GM12878 (cell line): ENCODE measurements at regions not wholly inside any gene's neighbourhood (a gene's known extent, or its start where the extent isn't known, plus 50 kb on each side); places are given as distances from the start of the nearest gene placed in this dataset.

ENCODE experiments used
- ATAC-seq: fragments of 200-7000 bp; cut with Tn5 transposase; 3 replicates; pipeline ENCODE4 v1.9.1; 2020; ENCODE audit warnings: mild to moderate bottlenecking, moderate library complexity
- BruUV-seq: library from RNA; stranded (reverse); fragments of 400-500 nt; replicated peaks from 2 replicates; lab custom pipeline; 2021; lab: Mats Ljungman, UMichigan
- CTCF ChIA-PET: fragments of 300-600 bp; sonication (Branson Sonifier 250); formaldehyde crosslinking; extraction: SDS; loops from one replicate; lab custom pipeline; 2021; ENCODE audit warnings: inconsistent platforms; lab: Yijun Ruan, JAX
- POLR2A ChIA-PET: fragments of 350-600 bp; formaldehyde crosslinking; extraction: SDS; loops from one replicate; lab custom pipeline; 2021; ENCODE audit warnings: inconsistent platforms; lab: Charles Lee
- RAD21 ChIA-PET: fragments of 300-600 bp; sonication (Branson Sonifier 250); formaldehyde crosslinking; loops from one replicate; lab custom pipeline; 2023; ENCODE audit warnings: antibody characterized with exemption; ENCODE audit not compliant: unreplicated experiment; lab: Charles Lee
- SMC1A ChIA-PET: fragments of 300-600 bp; sonication (Branson Sonifier 250); formaldehyde crosslinking; loops from one replicate; lab custom pipeline; 2023; ENCODE audit not compliant: unreplicated experiment, uncharacterized antibody; lab: Charles Lee
- DNase-seq: peaks from one replicate; pipeline ENCODE4 v3.0.0-alpha.2; 2011; ENCODE audit warnings: low read depth, low spot score
- FAIRE-seq: peaks from 3 replicates; lab custom pipeline; 2011; peaks lifted over from hg19 to GRCh38; lab: Jason Lieb, UNC
- H2AFZ ChIP-seq: 2 replicates; pipeline ENCODE4 v1.6.0; 2011; ENCODE audit warnings: low read depth, low read length, control low read depth; ENCODE audit not compliant: control insufficient read depth
- H3K27ac ChIP-seq: 2 replicates; pipeline ENCODE4 v1.5.1; 2011; ENCODE audit warnings: control low read depth; ENCODE audit not compliant: control insufficient read depth, insufficient read depth
- H3K27me3 ChIP-seq, 2 experiments: replicated peaks in 1 of 2; 2 replicates each; pipeline versions ENCODE4 v1.6.0 to v1.6.1; 2011; ENCODE audit warnings: low read length in 1 of 2; ENCODE audit not compliant: control insufficient read depth in 2 of 2, insufficient read depth in 2 of 2
- H3K36me3 ChIP-seq, 2 experiments: 2 replicates each; pipeline ENCODE4 v1.5.1; 2011; ENCODE audit warnings: low read length in 1 of 2; ENCODE audit not compliant: control insufficient read depth in 2 of 2, insufficient read depth in 2 of 2
- H3K4me1 ChIP-seq: 2 replicates; pipeline ENCODE4 v1.6.1; 2011; ENCODE audit warnings: mild to moderate bottlenecking, low read length, moderate library complexity, mixed read lengths; ENCODE audit not compliant: control insufficient read depth, insufficient read depth
- H3K4me2 ChIP-seq: 2 replicates; pipeline ENCODE4 v1.6.0; 2011; ENCODE audit warnings: control low read depth; ENCODE audit not compliant: control insufficient read depth, insufficient read depth
- H3K4me3 ChIP-seq: fragments of 200-600 bp; sonication (generic); 2 replicates; pipeline ENCODE4 v1.5.1; 2016
- H3K79me2 ChIP-seq: 2 replicates; pipeline ENCODE4 v1.6.0; 2011; ENCODE audit warnings: low read length; ENCODE audit not compliant: control insufficient read depth, insufficient read depth
- H3K9ac ChIP-seq: 2 replicates; pipeline ENCODE4 v1.8.0; 2011; ENCODE audit warnings: low read length, control low read depth, mixed read lengths; ENCODE audit not compliant: control insufficient read depth, insufficient read depth
- H3K9me3 ChIP-seq: replicated peaks from 3 replicates; pipeline ENCODE4 v1.5.1; 2011; ENCODE audit warnings: mild to moderate bottlenecking, low read length; ENCODE audit not compliant: control insufficient read depth, insufficient read depth
- H4K20me1 ChIP-seq: 2 replicates; pipeline ENCODE4 v1.6.0; 2011; ENCODE audit not compliant: control insufficient read depth, insufficient read depth
- PAX8 ChIP-seq: fragments of 450-650 bp; IDR thresholded peaks from 2 replicates; pipeline ENCODE4 v1.6.1; 2017; ENCODE audit warnings: mild to moderate bottlenecking, moderate library complexity
- SUPT20H ChIP-seq: IDR thresholded peaks from 2 replicates; pipeline ENCODE4 v1.6.1; 2011; ENCODE audit warnings: low read depth, mild to moderate bottlenecking, low read length, moderate library complexity, borderline replicate concordance; ENCODE audit not compliant: control insufficient read depth
- WGBS: methylation state at CpG from one replicate; pipeline ENCODE4 v1.1.6; 2016; ENCODE audit warnings: low lambda C conversion rate; ENCODE audit not compliant: insufficient replicate concordance, insufficient coverage; ENCODE audit errors: missing lambda C conversion rate; 5-methylcytosine and 5-hydroxymethylcytosine counted together
- in situ Hi-C: fragments of 300-500 bp; cut with MboI; formaldehyde crosslinking; loops from 9 replicates; pipeline ENCODE4 v1.14.3; 2018; ENCODE audit warnings: mixed read lengths
- intact Hi-C: fragments of 100-400 bp; cut with micrococcal nuclease; formaldehyde crosslinking; loops from one replicate; pipeline ENCODE4 v1.14.2; 2022; ENCODE audit not compliant: unreplicated experiment
- TF ChIP-seq, protein P1 (sequence below): fragments of 450-650 bp; IDR thresholded peaks from 2 replicates; pipeline ENCODE4 v1.6.1; 2014; ENCODE audit warnings: mild to moderate bottlenecking

GRCh38 chr14:29458547-29458946, 469.1 kb downstream of the PRKD1 start (continued):
- no peak for TF ChIP-seq SUPT20H

- BruUV-seq, result no TSS peak
Measured at GRCh38 chr14:29459531-29459930, 468.1 kb downstream of the PRKD1 start.

GRCh38 chr14:29459969-29460560, 467.6 kb downstream of the PRKD1 start:
- Histone ChIP-seq H3K27me3 (no peaks in the 10 kb centered on the region), H3K4me2 (no peak overlapping the region), H2AFZ (no peak overlapping the region), H3K4me3 (no peak overlapping the region), H3K79me2 (no peaks in the 10 kb centered on the region), H3K27ac (no peak overlapping the region)
- SMC1A ChIA-PET, result interaction anchor here (0.7 kb wide), 1 partner anchor 22 kb away, joined by 4 read pairs; no protein-coding TSS in a partner anchor
- DNase-seq (no peak), FAIRE-seq (no peak)
- no TSS peak for BruUV-seq
- WGBS, result 12% methylated on average over 4 of the region's 4 CpGs
- TF ChIP-seq, protein P1, sequence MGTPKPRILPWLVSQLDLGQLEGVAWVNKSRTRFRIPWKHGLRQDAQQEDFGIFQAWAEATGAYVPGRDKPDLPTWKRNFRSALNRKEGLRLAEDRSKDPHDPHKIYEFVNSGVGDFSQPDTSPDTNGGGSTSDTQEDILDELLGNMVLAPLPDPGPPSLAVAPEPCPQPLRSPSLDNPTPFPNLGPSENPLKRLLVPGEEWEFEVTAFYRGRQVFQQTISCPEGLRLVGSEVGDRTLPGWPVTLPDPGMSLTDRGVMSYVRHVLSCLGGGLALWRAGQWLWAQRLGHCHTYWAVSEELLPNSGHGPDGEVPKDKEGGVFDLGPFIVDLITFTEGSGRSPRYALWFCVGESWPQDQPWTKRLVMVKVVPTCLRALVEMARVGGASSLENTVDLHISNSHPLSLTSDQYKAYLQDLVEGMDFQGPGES, result no peak
- TF ChIP-seq, all 136 proteins: peak for 0
- H3K36me3 ChIP-seq, result no peaks in the 10 kb centered on the region
- ChIA-PET POLR2A (no interaction called here), RAD21 (no interaction called here), CTCF (interaction anchor here (1.1 kb wide), 1 partner anchor 10 kb away, joined by 3 read pairs; no protein-coding TSS in a partner anchor)
- no peaks in the 10 kb centered on the region for H3K4me1 ChIP-seq
- H4K20me1 ChIP-seq, result no peaks in the 10 kb centered on the region
- no peaks in the 10 kb centered on the region for H3K9me3 ChIP-seq
- no peak overlapping the region for H3K9ac ChIP-seq
- in situ Hi-C loops, result no loop called here
- intact Hi-C loops, result no loop called here
- ATAC-seq, result no peak

More at GRCh38 chr14:29459531-29459930, 468.1 kb downstream of the PRKD1 start:
- H3K9me3 ChIP-seq, result no peaks in the 10 kb centered on the region
- CTCF ChIA-PET, result interaction anchor here (1.0 to 1.1 kb wide), 2 partner anchors 9 kb away, joined by 3 read pairs; no protein-coding TSS in a partner anchor
- no peak overlapping the region for H3K9ac ChIP-seq
- no peak overlapping the region for H3K4me3 ChIP-seq
- POLR2A ChIA-PET, result no interaction called here
- SMC1A ChIA-PET, result no interaction called here
- no peak for FAIRE-seq
- 6% methylated on average over 5 of the region's 5 CpGs for WGBS
- no peaks in the 10 kb centered on the region for H3K4me1 ChIP-seq
- ATAC-seq, result no peak
- H3K27me3 ChIP-seq, result no peaks in the 10 kb centered on the region
- no peak for DNase-seq
- intact Hi-C loops (no loop called here), in situ Hi-C loops (no loop called here)
- H3K79me2 ChIP-seq, result no peaks in the 10 kb centered on the region
- no peaks in the 10 kb centered on the region for H3K36me3 ChIP-seq
- H4K20me1 ChIP-seq, result no peaks in the 10 kb centered on the region
- H3K4me2 ChIP-seq, result no peak overlapping the region
- RAD21 ChIA-PET, result no interaction called here
- H2AFZ ChIP-seq, result no peak overlapping the region
- no peak for TF ChIP-seq PAX8
- no peak overlapping the region for H3K27ac ChIP-seq
